Lung (tissue), 11 donors: ENCODE measurements at regions not wholly inside any gene's neighbourhood (a gene's known extent, or its start where the extent isn't known, plus 50 kb on each side); places are given as distances from the start of the nearest gene placed in this dataset.

Experiments
- ATAC-seq: fragments of 200-7000 bp; cut with Tn5 transposase; one replicate; pipeline ENCODE4 v1.9.1; 2020; ENCODE audit warnings: moderate number of reproducible peaks; ENCODE audit not compliant: insufficient read depth, low FRiP score
- DNase-seq, 3 donors: peaks; one replicate each; pipeline ENCODE4 v3.0.0-alpha.2; 2013 to 2017
- H3K27ac ChIP-seq, 2 donors: one replicate each; pipeline ENCODE4 v1.5.1; 2013; ENCODE audit warnings: mild to moderate bottlenecking in 2 of 2, moderate library complexity in 2 of 2, control low read depth in 1 of 2, inconsistent platforms in 1 of 2, low read depth in 1 of 2, low read length in 1 of 2
- H3K27me3 ChIP-seq, 3 donors: one replicate each; pipeline ENCODE4 v1.5.1; 2013; ENCODE audit warnings: low read length in 2 of 3; ENCODE audit not compliant: control insufficient read depth in 3 of 3, insufficient read depth in 3 of 3
- H3K36me3 ChIP-seq, 4 donors: one replicate each; pipeline ENCODE4 v1.5.1; 2013; ENCODE audit warnings: low read length in 4 of 4, mild to moderate bottlenecking in 1 of 4, moderate library complexity in 1 of 4; ENCODE audit not compliant: control insufficient read depth in 4 of 4, insufficient read depth in 4 of 4
- H3K4me1 ChIP-seq, 5 donors: one replicate each; pipeline ENCODE4 v1.5.1; 2013; ENCODE audit warnings: low read length in 5 of 5, mild to moderate bottlenecking in 2 of 5, moderate library complexity in 1 of 5; ENCODE audit not compliant: control insufficient read depth in 5 of 5, insufficient read depth in 5 of 5
- H3K4me3 ChIP-seq: one replicate; pipeline ENCODE4 v1.5.1; 2013; ENCODE audit warnings: mild to moderate bottlenecking, control low read depth, moderate library complexity
- H3K9ac ChIP-seq, 2 donors: one replicate each; pipeline ENCODE4 v1.5.1; 2013; ENCODE audit warnings: low read length in 2 of 2, control low read depth in 1 of 2; ENCODE audit not compliant: insufficient read depth in 1 of 2
- H3K9me3 ChIP-seq, 4 donors: one replicate each; pipeline ENCODE4 v1.5.1; 2013; ENCODE audit warnings: low read length in 3 of 4, mild to moderate bottlenecking in 1 of 4, moderate library complexity in 1 of 4; ENCODE audit not compliant: control insufficient read depth in 4 of 4, insufficient read depth in 3 of 4
- WGBS, 2 donors: extraction: QIAGEN DNeasy Blood & Tissue Kit; methylation state at CpG; one replicate each; pipeline ENCODE4 v1.1.7; 2013; 5-methylcytosine and 5-hydroxymethylcytosine counted together
- TF ChIP-seq, protein P1 (sequence below): IDR thresholded peaks from 2 replicates; pipeline ENCODE4 v1.5.1; 2012; ENCODE audit warnings: mild to moderate bottlenecking; ENCODE audit errors: control extremely low read depth, extremely low read depth
- donor health status: control.
- donor health status: control.
- donor health status: Bipolar disorder and iron deficiency.
- donor health status: healthy.
- donor health status: DM: yes; HTN: yes; CAD: no.

DNA sequence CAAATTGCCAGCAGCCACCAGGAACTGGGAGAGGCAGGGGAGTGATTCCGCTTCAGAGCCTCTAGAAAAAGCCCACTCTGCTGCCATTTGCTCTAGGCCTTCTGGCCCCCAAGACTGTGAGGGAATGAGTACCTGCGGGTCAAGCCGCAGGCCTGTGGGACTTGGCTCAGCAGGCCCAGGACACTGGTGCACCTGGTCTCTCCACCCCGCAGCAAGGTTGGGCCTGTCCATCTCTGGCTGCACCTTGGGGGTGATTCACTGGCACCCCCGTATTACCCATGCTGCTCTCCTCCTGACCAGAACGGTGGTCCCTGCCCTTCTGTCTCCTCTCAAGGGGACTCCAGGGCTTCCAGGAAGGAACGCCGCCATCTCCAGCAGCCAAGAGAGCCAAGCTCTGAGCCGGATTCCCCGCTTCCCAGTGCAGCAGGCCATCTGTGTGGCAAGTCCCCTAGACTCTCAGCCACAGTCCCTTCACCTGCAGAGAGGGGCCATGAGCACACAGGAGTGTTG, 78.4 kb upstream of the OLFM1 start:
- Histone ChIP-seq H3K9ac (no peak overlapping the region), H3K36me3 (no peaks in the 10 kb centered on the region), H3K4me1 (no peaks in the 10 kb centered on the region), H3K27ac (no peak overlapping the region), H3K27me3 (no peaks in the 10 kb centered on the region), H3K4me3 (no peak overlapping the region), H3K9me3 (peaks cover 0 to 2% (median 0%) of the 10 kb centered on the region in 4 donors)
- TF ChIP-seq, protein P1, sequence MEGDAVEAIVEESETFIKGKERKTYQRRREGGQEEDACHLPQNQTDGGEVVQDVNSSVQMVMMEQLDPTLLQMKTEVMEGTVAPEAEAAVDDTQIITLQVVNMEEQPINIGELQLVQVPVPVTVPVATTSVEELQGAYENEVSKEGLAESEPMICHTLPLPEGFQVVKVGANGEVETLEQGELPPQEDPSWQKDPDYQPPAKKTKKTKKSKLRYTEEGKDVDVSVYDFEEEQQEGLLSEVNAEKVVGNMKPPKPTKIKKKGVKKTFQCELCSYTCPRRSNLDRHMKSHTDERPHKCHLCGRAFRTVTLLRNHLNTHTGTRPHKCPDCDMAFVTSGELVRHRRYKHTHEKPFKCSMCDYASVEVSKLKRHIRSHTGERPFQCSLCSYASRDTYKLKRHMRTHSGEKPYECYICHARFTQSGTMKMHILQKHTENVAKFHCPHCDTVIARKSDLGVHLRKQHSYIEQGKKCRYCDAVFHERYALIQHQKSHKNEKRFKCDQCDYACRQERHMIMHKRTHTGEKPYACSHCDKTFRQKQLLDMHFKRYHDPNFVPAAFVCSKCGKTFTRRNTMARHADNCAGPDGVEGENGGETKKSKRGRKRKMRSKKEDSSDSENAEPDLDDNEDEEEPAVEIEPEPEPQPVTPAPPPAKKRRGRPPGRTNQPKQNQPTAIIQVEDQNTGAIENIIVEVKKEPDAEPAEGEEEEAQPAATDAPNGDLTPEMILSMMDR, result no peak
- 88 to 93% methylated on average over 10 of the region's 10 CpGs for WGBS, 2 donors
- ATAC-seq, result no peak
- DNase-seq, result no peak

DNA sequence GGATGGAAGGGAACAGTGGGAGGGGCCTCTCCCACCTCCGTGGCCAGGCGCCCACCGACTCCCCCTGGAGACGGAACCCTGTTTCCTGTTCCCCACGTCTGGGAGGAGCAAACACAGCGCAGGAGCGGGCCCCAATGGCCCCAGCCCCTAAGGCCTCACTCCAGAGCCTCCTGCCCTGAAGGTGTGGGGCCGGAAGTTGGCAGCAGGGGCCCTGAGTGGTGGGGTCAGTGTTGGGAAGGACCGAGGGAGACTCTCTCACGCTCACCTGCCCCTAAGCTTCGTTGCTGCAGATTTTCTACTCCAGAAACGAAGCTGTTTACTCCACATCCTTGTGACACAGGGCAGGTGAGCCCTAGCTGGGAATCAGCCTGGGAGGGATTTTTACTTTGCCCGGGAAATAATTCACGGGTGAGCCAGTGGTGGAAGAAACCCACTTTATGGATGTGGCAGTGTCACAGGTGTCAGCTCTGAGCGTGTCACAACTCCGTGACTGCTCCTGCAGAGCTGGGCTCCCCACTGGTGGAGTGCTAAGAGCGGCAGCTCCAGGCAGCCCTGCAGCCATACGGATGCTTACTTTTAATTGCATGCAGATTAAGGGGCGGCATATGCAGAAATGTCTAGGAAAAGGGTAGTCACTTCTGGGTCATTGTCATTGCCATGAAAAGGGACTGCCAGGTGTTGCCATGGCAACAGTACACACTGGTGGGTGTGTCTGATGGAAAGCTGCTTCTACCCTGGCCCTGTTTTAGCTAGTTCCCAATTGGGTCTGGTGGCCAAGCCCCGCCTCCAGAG, 77.5 kb upstream of the OLFM1 start:
- Histone ChIP-seq H3K4me1 (no peaks in the 10 kb centered on the region), H3K9me3 (no peaks in the 10 kb centered on the region), H3K4me3 (no peak overlapping the region), H3K27ac (no peak overlapping the region), H3K36me3 (no peaks in the 10 kb centered on the region), H3K27me3 (no peaks in the 10 kb centered on the region), H3K9ac (no peak overlapping the region)
- DNase-seq, result no peak
- TF ChIP-seq, protein P1, result no peak
- ATAC-seq, result no peak
- 66 to 77% methylated on average over 20 of the region's 20 CpGs for WGBS, 2 donors

DNA sequence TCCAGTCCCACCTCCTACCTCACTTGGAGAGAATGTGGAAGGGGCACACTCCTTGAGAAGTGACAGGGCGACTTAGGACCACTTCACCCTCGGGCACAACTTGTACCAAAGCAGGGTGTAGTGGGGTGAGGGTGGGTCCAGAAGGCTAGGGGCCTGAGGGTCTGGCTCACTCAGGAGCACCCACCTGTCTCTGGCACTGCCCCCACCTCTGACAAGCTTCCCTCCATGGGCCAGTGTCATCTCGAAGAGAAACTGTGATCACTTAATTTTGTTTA, 76.9 kb upstream of the OLFM1 start:
- Histone ChIP-seq H3K9ac (no peak overlapping the region), H3K9me3 (no peaks in the 10 kb centered on the region), H3K27me3 (no peaks in the 10 kb centered on the region), H3K4me3 (no peak overlapping the region), H3K4me1 (no peaks in the 10 kb centered on the region), H3K36me3 (no peaks in the 10 kb centered on the region), H3K27ac (no peak overlapping the region)
- ATAC-seq (peak; percentile 8), DNase-seq (no peak)
- TF ChIP-seq, protein P1, result no peak
- WGBS, 2 donors, result 67 to 86% methylated on average over 3 of the region's 3 CpGs

DNA sequence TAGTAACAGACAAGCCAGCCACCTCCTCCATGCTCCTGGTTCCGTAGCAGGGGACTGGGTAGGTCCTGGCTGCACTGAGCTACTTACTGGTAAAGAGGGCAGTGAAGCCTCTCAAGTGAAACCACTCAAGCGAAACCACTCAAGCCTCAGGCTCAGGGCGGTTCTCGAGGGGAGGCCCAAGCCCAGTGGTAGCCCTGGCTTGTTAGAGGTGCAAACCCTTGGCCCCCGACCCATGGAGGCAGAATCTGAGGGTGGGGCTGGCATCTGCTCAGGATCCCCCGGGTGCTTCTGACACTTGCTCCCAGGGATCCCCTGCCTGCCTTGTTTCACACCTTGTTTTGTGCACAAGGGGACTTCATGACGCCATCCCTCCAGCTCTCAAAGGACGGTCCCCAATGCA, 76.5 kb upstream of the OLFM1 start:
- 68 to 81% methylated on average over 8 of the region's 8 CpGs for WGBS, 2 donors
- no peaks in the 10 kb centered on the region for H3K9me3 ChIP-seq
- H3K4me1 ChIP-seq, result no peaks in the 10 kb centered on the region
- DNase-seq (peak in 2 of 3 donors; percentile 24 to 66), ATAC-seq (peak; percentile 21)
- H3K4me3 ChIP-seq, result no peak overlapping the region
- H3K27ac ChIP-seq, result no peak overlapping the region
- no peak overlapping the region for H3K9ac ChIP-seq
- TF ChIP-seq, protein P1, result no peak
- H3K27me3 ChIP-seq, result no peaks in the 10 kb centered on the region
- H3K36me3 ChIP-seq, result no peaks in the 10 kb centered on the region
